NCI-H1417 (cell line): ENCODE measurements at regions not wholly inside any gene's neighbourhood (a gene's known extent, or its start where the extent isn't known, plus 50 kb on each side); places are given as distances from the start of the nearest gene placed in this dataset.

Experiments
- DNase-seq, 3 experiments: peaks; one replicate each; lab custom pipeline; 2025; lab: John Stamatoyannopoulos, UW

GRCh38 chr22:48448821-48449220, 1378.9 kb downstream of the BRD1 start:
- no peak for DNase-seq

GRCh38 chr22:48445113-48445827, 1382.4 kb downstream of the BRD1 start:
- DNase-seq: no peak

- no peak for DNase-seq
These were observed 1383.2 kb downstream of the BRD1 start for GRCh38 chr22:48444320-48445112.

- DNase-seq: no peak
These were observed 1384.0 kb downstream of the BRD1 start for GRCh38 chr22:48443680-48444079.

- no peak for DNase-seq
These were observed 1385.0 kb downstream of the BRD1 start for GRCh38 chr22:48442663-48443062.

GRCh38 chr22:48441553-48441850, 1386.2 kb downstream of the BRD1 start:
- DNase-seq: no peak

GRCh38 chr22:48440673-48441552, 1386.8 kb downstream of the BRD1 start:
- DNase-seq: no peak

- no peak for DNase-seq
These were observed 1387.5 kb downstream of the BRD1 start for GRCh38 chr22:48440176-48440575.

GRCh38 chr22:48439560-48440135, 1388.0 kb downstream of the BRD1 start:
- no peak for DNase-seq

GRCh38 chr22:48438800-48439559, 1388.7 kb downstream of the BRD1 start:
- no peak for DNase-seq

GRCh38 chr22:48438096-48438495, 1389.6 kb downstream of the BRD1 start:
- no peak for DNase-seq

- no peak for DNase-seq
These were observed 1391.3 kb downstream of the BRD1 start for GRCh38 chr22:48436201-48436931.

GRCh38 chr22:48434868-48435250, 1392.8 kb downstream of the BRD1 start:
- no peak for DNase-seq

GRCh38 chr22:48434156-48434867, 1393.4 kb downstream of the BRD1 start:
- DNase-seq: no peak

GRCh38 chr22:48433647-48434046, 1394.0 kb downstream of the BRD1 start:
- no peak for DNase-seq

- no peak for DNase-seq
These were observed 1394.7 kb downstream of the BRD1 start for GRCh38 chr22:48432781-48433518.

GRCh38 chr22:48431536-48432315, 1395.9 kb downstream of the BRD1 start:
- DNase-seq: no peak

- peak in 1 of 3 experiments; percentile 5 for DNase-seq
These were observed 1396.7 kb downstream of the BRD1 start for GRCh38 chr22:48431014-48431413.
